ENCODE measurements at regions not wholly inside any gene's neighbourhood (a gene's known extent, or its start where the extent isn't known, plus 50 kb on each side); places are given as distances from the start of the nearest gene placed in this dataset.

- DNase-seq (ENCODE audit: low read depth, low spot score): no peak
- intact Hi-C loops (cut with micrococcal nuclease; ENCODE audit: unreplicated experiment) (no loop called here), in situ Hi-C loops (cut with HindIII; ENCODE audit: low pct_unique_long_range_greater_than_20kb, low sequenced_read_pairs) (no loop called here)
- ATAC-seq: no peak
- H3K4me1 ChIP-seq (ENCODE audit: control insufficient read depth, insufficient read depth, low read length): no peaks in the 10 kb centered on the region
- no peaks in the 10 kb centered on the region for H3K36me3 ChIP-seq (ENCODE audit: control insufficient read depth, insufficient read depth, low read length)
- no peak overlapping the region for H3K4me3 ChIP-seq (ENCODE audit: low read depth in 2 of 2, low read length in 2 of 2)
- ChIA-PET POLR2A (no interaction called here), CTCF (no interaction called here)
- TF ChIP-seq, protein P1, sequence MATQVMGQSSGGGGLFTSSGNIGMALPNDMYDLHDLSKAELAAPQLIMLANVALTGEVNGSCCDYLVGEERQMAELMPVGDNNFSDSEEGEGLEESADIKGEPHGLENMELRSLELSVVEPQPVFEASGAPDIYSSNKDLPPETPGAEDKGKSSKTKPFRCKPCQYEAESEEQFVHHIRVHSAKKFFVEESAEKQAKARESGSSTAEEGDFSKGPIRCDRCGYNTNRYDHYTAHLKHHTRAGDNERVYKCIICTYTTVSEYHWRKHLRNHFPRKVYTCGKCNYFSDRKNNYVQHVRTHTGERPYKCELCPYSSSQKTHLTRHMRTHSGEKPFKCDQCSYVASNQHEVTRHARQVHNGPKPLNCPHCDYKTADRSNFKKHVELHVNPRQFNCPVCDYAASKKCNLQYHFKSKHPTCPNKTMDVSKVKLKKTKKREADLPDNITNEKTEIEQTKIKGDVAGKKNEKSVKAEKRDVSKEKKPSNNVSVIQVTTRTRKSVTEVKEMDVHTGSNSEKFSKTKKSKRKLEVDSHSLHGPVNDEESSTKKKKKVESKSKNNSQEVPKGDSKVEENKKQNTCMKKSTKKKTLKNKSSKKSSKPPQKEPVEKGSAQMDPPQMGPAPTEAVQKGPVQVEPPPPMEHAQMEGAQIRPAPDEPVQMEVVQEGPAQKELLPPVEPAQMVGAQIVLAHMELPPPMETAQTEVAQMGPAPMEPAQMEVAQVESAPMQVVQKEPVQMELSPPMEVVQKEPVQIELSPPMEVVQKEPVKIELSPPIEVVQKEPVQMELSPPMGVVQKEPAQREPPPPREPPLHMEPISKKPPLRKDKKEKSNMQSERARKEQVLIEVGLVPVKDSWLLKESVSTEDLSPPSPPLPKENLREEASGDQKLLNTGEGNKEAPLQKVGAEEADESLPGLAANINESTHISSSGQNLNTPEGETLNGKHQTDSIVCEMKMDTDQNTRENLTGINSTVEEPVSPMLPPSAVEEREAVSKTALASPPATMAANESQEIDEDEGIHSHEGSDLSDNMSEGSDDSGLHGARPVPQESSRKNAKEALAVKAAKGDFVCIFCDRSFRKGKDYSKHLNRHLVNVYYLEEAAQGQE (IDR thresholded peaks at IDR 0.05; ENCODE audit: insufficient read depth in 1 of 2, low read depth in 2 of 2, low read length in 1 of 2): no peak
- TF ChIP-seq POLR2AphosphoS5 (IDR thresholded peaks at IDR 0.05; ENCODE audit: low read depth, low read length): no peak
- BruUV-seq (replicated peaks): no TSS peak
- no peaks in the 10 kb centered on the region for H3K9me3 ChIP-seq (ENCODE audit: control insufficient read depth, insufficient read depth, low read depth, low read length)
- no peak overlapping the region for H3K27ac ChIP-seq (ENCODE audit: low read length)
- H3K27me3 ChIP-seq (ENCODE audit: control insufficient read depth, insufficient read depth, low read length): no peaks in the 10 kb centered on the region
Observed at GRCh38 chr2:59029058-59029457, 787.9 kb upstream of the FANCL start.

- Histone ChIP-seq H3K4me1 (ENCODE audit: control insufficient read depth, insufficient read depth, low read length) (no peaks in the 10 kb centered on the region), H3K4me3 (ENCODE audit: low read depth in 2 of 2, low read length in 2 of 2) (no peak overlapping the region), H3K9me3 (ENCODE audit: control insufficient read depth, insufficient read depth, low read depth, low read length) (no peaks in the 10 kb centered on the region), H3K27ac (ENCODE audit: low read length) (no peak overlapping the region), H3K27me3 (ENCODE audit: control insufficient read depth, insufficient read depth, low read length) (no peaks in the 10 kb centered on the region), H3K36me3 (ENCODE audit: control insufficient read depth, insufficient read depth, low read length) (no peaks in the 10 kb centered on the region)
- BruUV-seq (replicated peaks): no TSS peak
- TF ChIP-seq CTCF (IDR thresholded peaks at IDR 0.05) (no peak), POLR2AphosphoS5 (IDR thresholded peaks at IDR 0.05; ENCODE audit: low read depth, low read length) (no peak), TCF7L2 (IDR thresholded peaks at IDR 0.05; ENCODE audit: low read depth, low read length) (no peak), SIN3A (IDR thresholded peaks at IDR 0.05; ENCODE audit: borderline replicate concordance, insufficient read depth, low read depth, low read length) (no peak)
- TF ChIP-seq, protein P1 (IDR thresholded peaks at IDR 0.05; ENCODE audit: insufficient read depth in 1 of 2, low read depth in 2 of 2, low read length in 1 of 2): no peak
- in situ Hi-C loops (cut with HindIII; ENCODE audit: low pct_unique_long_range_greater_than_20kb, low sequenced_read_pairs) (no loop called here), intact Hi-C loops (cut with micrococcal nuclease; ENCODE audit: unreplicated experiment) (no loop called here)
- ChIA-PET POLR2A (no interaction called here), CTCF (no interaction called here)
- ATAC-seq: no peak
- DNase-seq (ENCODE audit: low read depth, low spot score): no peak
Observed at GRCh38 chr2:59027320-59027719, 786.2 kb upstream of the FANCL start.
